ENCODE measurements at regions not wholly inside any gene's neighbourhood (a gene's known extent, or its start where the extent isn't known, plus 50 kb on each side); places are given as distances from the start of the nearest gene placed in this dataset.

GRCh38 chr11:127524618-127525017, 524.0 kb upstream of the KIRREL3 start:
- no peak for DNase-seq (ENCODE audit: low read depth, low spot score)
- ChIA-PET POLR2A (no interaction called here), CTCF (no interaction called here)
- Histone ChIP-seq H3K9ac (replicated peaks; ENCODE audit: extremely low read depth, insufficient read depth, low read length) (no peak overlapping the region), H3K27ac (ENCODE audit: insufficient read depth, low read depth, low read length) (no peak overlapping the region), H3K9me3 (replicated peaks; ENCODE audit: control insufficient read depth, insufficient read depth, low read length) (no peaks in the 10 kb centered on the region), H3K36me3 (ENCODE audit: control insufficient read depth in 2 of 2, extremely low read depth in 1 of 2, insufficient read depth in 2 of 2, low read length in 2 of 2) (no peaks in the 10 kb centered on the region), H3K9me1 (replicated peaks; ENCODE audit: control insufficient read depth, extremely low read depth, insufficient read depth, low read length) (no peaks in the 10 kb centered on the region), H3K79me2 (ENCODE audit: control insufficient read depth, insufficient read depth, low read length) (no peaks in the 10 kb centered on the region), H4K20me1 (replicated peaks; ENCODE audit: control insufficient read depth, extremely low read depth, insufficient read depth, low read length) (no peaks in the 10 kb centered on the region), H3K4me2 (ENCODE audit: insufficient read depth, low read length) (no peak overlapping the region), H2AFZ (ENCODE audit: low read depth, low read length) (no peak overlapping the region), H3K4me3 (replicated peaks in 1 of 3; ENCODE audit: insufficient read depth in 1 of 3, low read depth in 1 of 3, low read length in 3 of 3) (no peak overlapping the region), H3K27me3 (ENCODE audit: control insufficient read depth in 2 of 2, insufficient read depth in 2 of 2, low read length in 2 of 2) (no peaks in the 10 kb centered on the region), H3K4me1 (ENCODE audit: control insufficient read depth, extremely low read depth, insufficient read depth, low read length) (no peaks in the 10 kb centered on the region)
- TF ChIP-seq GATA2 (IDR thresholded peaks at IDR 0.05; ENCODE audit: insufficient read depth, insufficient read length, low read depth, low read length): no peak
- TF ChIP-seq POLR2A (IDR thresholded peaks at IDR 0.05; ENCODE audit: low read depth, low read length): no peak
- no peak for TF ChIP-seq MYC (IDR thresholded peaks at IDR 0.05; ENCODE audit: low read depth, low read length)
- TF ChIP-seq POLR2AphosphoS5 (IDR thresholded peaks at IDR 0.05; ENCODE audit: insufficient read depth, low read depth, low read length): no peak
- TF ChIP-seq MAX (IDR thresholded peaks at IDR 0.05; ENCODE audit: insufficient read depth, insufficient read length): no peak
- no peak for TF ChIP-seq CTCF (IDR thresholded peaks at IDR 0.05; ENCODE audit: extremely low read depth in 1 of 2, insufficient read depth in 1 of 2, low read depth in 1 of 2, low read length in 2 of 2)
- TF ChIP-seq EZH2 (IDR thresholded peaks at IDR 0.05; ENCODE audit: borderline replicate concordance, low read depth, low read length, severe bottlenecking): no peak
- TF ChIP-seq JUN (IDR thresholded peaks at IDR 0.05; ENCODE audit: borderline replicate concordance, insufficient read depth, insufficient read length, low read depth): no peak
- no peak for TF ChIP-seq FOS (IDR thresholded peaks at IDR 0.05; ENCODE audit: borderline replicate concordance, insufficient read depth, low read length)
- FAIRE-seq: no peak
- dilution Hi-C loops (cut with MboI; ENCODE audit: extremely low pct_ligation_motif_present, low sequenced_read_pairs): no loop called here
- BruUV-seq (replicated peaks): no TSS peak
- intact Hi-C loops (cut with micrococcal nuclease): no loop called here

Data from endothelial cell of umbilical vein (primary cell).